H9 (cell line): ENCODE measurements at regions not wholly inside any gene's neighbourhood (a gene's known extent, or its start where the extent isn't known, plus 50 kb on each side); places are given as distances from the start of the nearest gene placed in this dataset.

ENCODE experiments used
- DNase-seq: peaks from one replicate; pipeline ENCODE4 v3.0.0-alpha.2; 2017
- H2AFZ ChIP-seq: one replicate; pipeline ENCODE4 v1.6.1; 2013; ENCODE audit warnings: mild to moderate bottlenecking, low read length, control low read depth, moderate library complexity
- H2AK5ac ChIP-seq: 2 replicates; pipeline ENCODE4 v1.6.1; 2013; ENCODE audit warnings: low read length, control low read depth, mixed read lengths; ENCODE audit not compliant: insufficient read length
- H2BK120ac ChIP-seq: one replicate; pipeline ENCODE4 v1.6.1; 2013; ENCODE audit warnings: low read depth, mild to moderate bottlenecking, low read length, control low read depth, inconsistent platforms; ENCODE audit not compliant: poor library complexity, severe bottlenecking
- H2BK12ac ChIP-seq: 2 replicates; pipeline ENCODE4 v1.6.1; 2013; ENCODE audit warnings: low read length, control low read depth, mixed read lengths, low read depth; ENCODE audit not compliant: insufficient read length
- H2BK15ac ChIP-seq: 2 replicates; pipeline ENCODE4 v1.6.1; 2013; ENCODE audit warnings: low read depth, low read length, control low read depth
- H2BK20ac ChIP-seq: one replicate; pipeline ENCODE4 v1.6.1; 2013; ENCODE audit warnings: low read depth, mild to moderate bottlenecking, low read length, control low read depth, inconsistent platforms; ENCODE audit not compliant: poor library complexity, severe bottlenecking
- H2BK5ac ChIP-seq: 2 replicates; pipeline ENCODE4 v1.6.1; 2013; ENCODE audit warnings: low read length, control low read depth, mixed read lengths; ENCODE audit not compliant: insufficient read length
- H3K14ac ChIP-seq: 2 replicates; pipeline ENCODE4 v1.6.1; 2013; ENCODE audit warnings: low read length, control low read depth; ENCODE audit not compliant: insufficient read depth
- H3K18ac ChIP-seq: 2 replicates; pipeline ENCODE4 v1.6.1; 2013; ENCODE audit warnings: low read depth, mild to moderate bottlenecking, mixed read lengths, low read length, control low read depth; ENCODE audit not compliant: insufficient read length
- H3K23ac ChIP-seq: 2 replicates; pipeline ENCODE4 v1.6.1; 2013; ENCODE audit warnings: low read length, control low read depth, mixed read lengths, low read depth; ENCODE audit not compliant: insufficient read length
- H3K23me2 ChIP-seq: 2 replicates; pipeline ENCODE4 v1.6.1; 2013; ENCODE audit warnings: low read depth, mild to moderate bottlenecking, mixed read lengths, low read length, control low read depth; ENCODE audit not compliant: insufficient read length, poor library complexity, severe bottlenecking
- H3K27ac ChIP-seq: 2 replicates; pipeline ENCODE4 v1.5.1; 2013; ENCODE audit warnings: low read length, control low read depth, mixed read lengths, low read depth; ENCODE audit not compliant: insufficient read length
- H3K27me3 ChIP-seq: 2 replicates; pipeline ENCODE4 v1.6.1; 2013; ENCODE audit warnings: low read length, control low read depth, inconsistent platforms; ENCODE audit not compliant: insufficient read depth
- H3K4ac ChIP-seq: 2 replicates; pipeline ENCODE4 v1.6.1; 2013; ENCODE audit warnings: low read depth, mild to moderate bottlenecking, control low read depth, inconsistent platforms, low read length, moderate library complexity
- H3K4me1 ChIP-seq: 2 replicates; pipeline ENCODE4 v1.6.1; 2013; ENCODE audit warnings: low read length, control low read depth, inconsistent platforms; ENCODE audit not compliant: insufficient read depth
- H3K4me2 ChIP-seq: 2 replicates; pipeline ENCODE4 v1.6.1; 2013; ENCODE audit warnings: low read length, control low read depth, mixed read lengths; ENCODE audit not compliant: insufficient read length, insufficient read depth
- H3K56ac ChIP-seq: 2 replicates; pipeline ENCODE4 v1.6.1; 2013; ENCODE audit warnings: low read depth, mild to moderate bottlenecking, mixed read lengths, low read length, control low read depth; ENCODE audit not compliant: insufficient read length
- H3K79me1 ChIP-seq: 2 replicates; pipeline ENCODE4 v1.6.1; 2013; ENCODE audit warnings: low read depth, mild to moderate bottlenecking, moderate library complexity, low read length, control low read depth, inconsistent platforms; ENCODE audit not compliant: insufficient read depth, poor library complexity, severe bottlenecking
- H3K79me2 ChIP-seq: 2 replicates; pipeline ENCODE4 v1.6.1; 2013; ENCODE audit warnings: low read length, control low read depth, inconsistent platforms; ENCODE audit not compliant: insufficient read depth
- H3K9ac ChIP-seq: 2 replicates; pipeline ENCODE4 v1.6.1; 2013; ENCODE audit warnings: low read length, control low read depth, mixed read lengths; ENCODE audit not compliant: insufficient read length; ENCODE audit errors: extremely low read depth
- H3K9me3 ChIP-seq: one replicate; pipeline ENCODE4 v1.6.1; 2013; ENCODE audit warnings: low read depth, low read length, inconsistent platforms; ENCODE audit not compliant: control insufficient read depth
- H3T11ph ChIP-seq: one replicate; pipeline ENCODE4 v1.6.1; 2013; ENCODE audit warnings: mild to moderate bottlenecking, low read length, control low read depth, inconsistent platforms
- H4K20me1 ChIP-seq: one replicate; pipeline ENCODE4 v1.6.1; 2013; ENCODE audit not compliant: control insufficient read depth, insufficient read length, insufficient read depth
- H4K5ac ChIP-seq: 2 replicates; pipeline ENCODE4 v1.6.1; 2013; ENCODE audit warnings: low read depth, mild to moderate bottlenecking, mixed read lengths, low read length, control low read depth; ENCODE audit not compliant: insufficient read length
- H4K8ac ChIP-seq: replicated peaks from 2 replicates; pipeline ENCODE4 v1.6.1; 2013; ENCODE audit warnings: low read length, control low read depth, mixed read lengths, low read depth; ENCODE audit not compliant: insufficient read length
- H4K91ac ChIP-seq: 2 replicates; pipeline ENCODE4 v1.6.1; 2013; ENCODE audit warnings: low read depth, mild to moderate bottlenecking, moderate library complexity, mixed read lengths, low read length, control low read depth; ENCODE audit not compliant: insufficient read length
- H3K27ac Mint-ChIP-seq, 3 experiments: 2 replicates in 2 of 3; 3 replicates in 1 of 3; pipeline ENCODE4 v1.8.0; 2020 to 2021; ENCODE audit warnings: mixed read lengths in 3 of 3, mild to moderate bottlenecking in 1 of 3, moderate library complexity in 1 of 3
- H3K27me3 Mint-ChIP-seq: 2 replicates; pipeline ENCODE4 v1.8.0; 2021; ENCODE audit warnings: low read depth, mild to moderate bottlenecking, moderate library complexity, mixed read lengths
- H3K36me3 Mint-ChIP-seq, 3 experiments: 2 replicates in 2 of 3; 3 replicates in 1 of 3; pipeline ENCODE4 v1.8.0; 2020 to 2021; ENCODE audit warnings: low read depth in 3 of 3, mixed read lengths in 3 of 3; ENCODE audit not compliant: insufficient read depth in 1 of 3
- H3K4me1 Mint-ChIP-seq, 2 experiments: 2 replicates each; pipeline ENCODE4 v1.8.0; 2020; ENCODE audit warnings: mixed read lengths in 2 of 2
- H3K4me3 Mint-ChIP-seq, 2 experiments: 2 replicates in 1 of 2; 3 replicates in 1 of 2; pipeline ENCODE4 v1.8.0; 2020 to 2021; ENCODE audit warnings: mild to moderate bottlenecking in 2 of 2, mixed read lengths in 2 of 2, moderate library complexity in 1 of 2
- H3K9me3 Mint-ChIP-seq, 2 experiments: 2 replicates in 1 of 2; 3 replicates in 1 of 2; pipeline ENCODE4 v1.8.0; 2020; ENCODE audit warnings: mild to moderate bottlenecking in 2 of 2, mixed read lengths in 2 of 2, moderate library complexity in 1 of 2
- CTCF ChIP-seq: fragments of 200-600 bp; sonication (generic); conservative IDR thresholded peaks from 3 replicates; pipeline ENCODE4 v1.8.0; 2021; ENCODE audit warnings: antibody characterized with exemption, mild to moderate bottlenecking
- WGBS: extraction: QIAGEN DNeasy Blood & Tissue Kit; methylation state at CpG from one replicate; pipeline ENCODE4 v1.1.7; 2013; ENCODE audit warnings: missing lambda C conversion rate, low lambda C conversion rate, mixed read lengths; ENCODE audit not compliant: insufficient read length; ENCODE audit errors: extremely low coverage; 5-methylcytosine and 5-hydroxymethylcytosine counted together

- no CpG with 5 or more reads among the region's 1 CpG for WGBS
- no peaks in the 10 kb centered on the region for H3K79me1 ChIP-seq
- H3K4me3 Mint-ChIP-seq = no peak overlapping the region
- H3K27ac ChIP-seq = no peak overlapping the region
- H2AFZ ChIP-seq = no peak overlapping the region
- no peak overlapping the region for H3K23ac ChIP-seq
- H3K4me1 Mint-ChIP-seq = peaks cover 8 to 9% of the 10 kb centered on the region in 2 experiments
- TF ChIP-seq CTCF = no peak
- no peak overlapping the region for H3K4ac ChIP-seq
- no peaks in the 10 kb centered on the region for H3K36me3 Mint-ChIP-seq
- H2BK5ac ChIP-seq = no peak overlapping the region
- H2BK120ac ChIP-seq = no peak overlapping the region
- no peak overlapping the region for H4K91ac ChIP-seq
- no peak overlapping the region for H3K27ac Mint-ChIP-seq
- H3K23me2 ChIP-seq = no peaks in the 10 kb centered on the region
- no peak overlapping the region for H3K14ac ChIP-seq
- no peak overlapping the region for H2BK12ac ChIP-seq
- no peak overlapping the region for H3K4me2 ChIP-seq
- H3K9me3 ChIP-seq = no peaks in the 10 kb centered on the region
- H3K79me2 ChIP-seq = no peaks in the 10 kb centered on the region
- H2BK15ac ChIP-seq = no peak overlapping the region
- H3K9ac ChIP-seq = no peak overlapping the region
- H2AK5ac ChIP-seq = no peak overlapping the region
- H3K9me3 Mint-ChIP-seq = no peaks in the 10 kb centered on the region
- H3K56ac ChIP-seq = no peak overlapping the region
- DNase-seq = no peak
- no peak overlapping the region for H4K8ac ChIP-seq
- H4K20me1 ChIP-seq = no peaks in the 10 kb centered on the region
- H3K27me3 Mint-ChIP-seq = peaks cover 6% of the 10 kb centered on the region
- no peak overlapping the region for H3K18ac ChIP-seq
- H4K5ac ChIP-seq = no peak overlapping the region
- H2BK20ac ChIP-seq = no peak overlapping the region
- H3K27me3 ChIP-seq = no peaks in the 10 kb centered on the region
- peaks cover 6% of the 10 kb centered on the region; the same call in 1 of the 2 replicates for H3K4me1 ChIP-seq
- no peak overlapping the region for H3T11ph ChIP-seq
Observed at GRCh38 chr11:114815761-114816160, 137.4 kb downstream of the NXPE2 start.
